Thyroid gland (tissue), 4 donors: ENCODE measurements at regions not wholly inside any gene's neighbourhood (a gene's known extent, or its start where the extent isn't known, plus 50 kb on each side); places are given as distances from the start of the nearest gene placed in this dataset.
"Not testable (repeated sequence)": the region's sequence is repeated elsewhere in the genome, so short reads cannot be mapped to it uniquely, and the experiment has no call there.

Experiments
- DNase-seq, 2 donors: peaks; one replicate each; pipeline ENCODE4 v3.0.0-alpha.2; 2019
- H3K27ac ChIP-seq, 3 donors: fragments of 200-600 bp; sonication (generic); 1 replicate in 2 of 3; 2 replicates in 1 of 3; pipeline ENCODE4 v1.5.1; 2016 to 2019; ENCODE audit warnings: mild to moderate bottlenecking in 1 of 3, moderate library complexity in 1 of 3
- H3K27me3 ChIP-seq: fragments of 200-600 bp; sonication (generic); one replicate; pipeline ENCODE4 v1.5.1; 2019
- H3K36me3 ChIP-seq, 2 donors: fragments of 200-600 bp; sonication (generic); one replicate each; pipeline ENCODE4 v1.5.1; 2016 to 2019
- H3K4me1 ChIP-seq, 2 donors: fragments of 200-600 bp; sonication (generic); one replicate each; pipeline ENCODE4 v1.5.1; 2017 to 2019
- H3K4me3 ChIP-seq, 3 donors: fragments of 200-600 bp; sonication (generic); replicated peaks in 1 of 3; 1 replicate in 2 of 3; 2 replicates in 1 of 3; pipeline ENCODE4 v1.5.1; 2016; ENCODE audit warnings: mild to moderate bottlenecking in 1 of 3
- H3K9me3 ChIP-seq: fragments of 200-600 bp; sonication (generic); one replicate; pipeline ENCODE4 v1.5.1; 2017
- CTCF ChIP-seq, 6 experiments: fragments of 200-600 bp in 3 of 6; fragments of 450-650 bp in 3 of 6; sonication (generic) in 3 of 6; IDR thresholded peaks; one replicate each; pipeline ENCODE4 v1.5.1; 2016 to 2019; ENCODE audit warnings: antibody characterized with exemption in 6 of 6, mild to moderate bottlenecking in 2 of 6, inconsistent platforms in 1 of 6, moderate library complexity in 1 of 6
- POLR2A ChIP-seq, 2 donors: fragments of 450-650 bp; IDR thresholded peaks; one replicate each; pipeline ENCODE4 v1.6.1; 2017; ENCODE audit warnings: antibody characterized with exemption in 2 of 2, mild to moderate bottlenecking in 2 of 2, moderate library complexity in 1 of 2
- WGBS, 2 donors: methylation state at CpG; one replicate each; pipeline ENCODE4 v1.1.5; 2017; 5-methylcytosine and 5-hydroxymethylcytosine counted together
- intact Hi-C: fragments of 100-400 bp; cut with DNase I; formaldehyde crosslinking; loops from one replicate; pipeline ENCODE4 v1.15.1; 2023

GRCh38 chr7:91491868-91492267, 227.6 kb downstream of the FZD1 start:
- no peaks in the 10 kb centered on the region for H3K27me3 ChIP-seq
- TF ChIP-seq POLR2A (IDR thresholded peaks at IDR 0.05) (no peak), CTCF (IDR thresholded peaks at IDR 0.05) (no peak)
- H3K4me1 ChIP-seq: no peaks in the 10 kb centered on the region
- H3K36me3 ChIP-seq: no peaks in the 10 kb centered on the region
- H3K9me3 ChIP-seq: no peaks in the 10 kb centered on the region
- H3K4me3 ChIP-seq: no peak overlapping the region
- no peak overlapping the region for H3K27ac ChIP-seq
- intact Hi-C loops: no loop called here
- no peak for DNase-seq

GRCh38 chr7:91492317-91492716, 228.1 kb downstream of the FZD1 start:
- intact Hi-C loops: no loop called here
- TF ChIP-seq POLR2A (IDR thresholded peaks at IDR 0.05) (no peak), CTCF (IDR thresholded peaks at IDR 0.05) (no peak)
- no peaks in the 10 kb centered on the region for H3K36me3 ChIP-seq
- H3K9me3 ChIP-seq: no peaks in the 10 kb centered on the region
- no peaks in the 10 kb centered on the region for H3K4me1 ChIP-seq
- H3K27ac ChIP-seq: no peak overlapping the region
- H3K27me3 ChIP-seq: no peaks in the 10 kb centered on the region
- WGBS, 2 donors: 96 to 100% methylated on average over 2 of the region's 2 CpGs
- no peak for DNase-seq
- H3K4me3 ChIP-seq: no peak overlapping the region

GRCh38 chr7:91492773-91493172, 228.5 kb downstream of the FZD1 start:
- no peak overlapping the region for H3K27ac ChIP-seq
- WGBS, 2 donors: 84% methylated on average over 3 of the region's 3 CpGs
- H3K27me3 ChIP-seq: no peaks in the 10 kb centered on the region
- no peaks in the 10 kb centered on the region for H3K36me3 ChIP-seq
- intact Hi-C loops: no loop called here
- H3K9me3 ChIP-seq: no peaks in the 10 kb centered on the region
- no peak overlapping the region for H3K4me3 ChIP-seq
- TF ChIP-seq CTCF (IDR thresholded peaks at IDR 0.05) (no peak), POLR2A (IDR thresholded peaks at IDR 0.05) (no peak)
- H3K4me1 ChIP-seq: no peaks in the 10 kb centered on the region
- DNase-seq: no peak

GRCh38 chr7:91494450-91494849, 230.2 kb downstream of the FZD1 start:
- no peak for TF ChIP-seq POLR2A (IDR thresholded peaks at IDR 0.05)
- no peak for TF ChIP-seq CTCF (IDR thresholded peaks at IDR 0.05)
- intact Hi-C loops: no loop called here
- 88 to 95% methylated on average over 1 of the region's 1 CpG for WGBS, 2 donors
- H3K36me3 ChIP-seq: no peaks in the 10 kb centered on the region
- no peaks in the 10 kb centered on the region for H3K27me3 ChIP-seq
- no peaks in the 10 kb centered on the region for H3K9me3 ChIP-seq
- no peak overlapping the region for H3K27ac ChIP-seq
- H3K4me1 ChIP-seq: no peaks in the 10 kb centered on the region
- H3K4me3 ChIP-seq: no peak overlapping the region
- DNase-seq: no peak

- H3K27me3 ChIP-seq: no peaks in the 10 kb centered on the region
- H3K4me1 ChIP-seq: no peaks in the 10 kb centered on the region
- intact Hi-C loops: no loop called here
- H3K9me3 ChIP-seq: no peaks in the 10 kb centered on the region
- no peak for DNase-seq
- no peaks in the 10 kb centered on the region for H3K36me3 ChIP-seq
- WGBS, 2 donors: 74 to 89% methylated on average over 1 of the region's 1 CpG
- no peak overlapping the region for H3K27ac ChIP-seq
- TF ChIP-seq POLR2A (IDR thresholded peaks at IDR 0.05): no peak
- TF ChIP-seq CTCF (IDR thresholded peaks at IDR 0.05): no peak
- H3K4me3 ChIP-seq: no peak overlapping the region
Observed at GRCh38 chr7:91496251-91496820, 232.1 kb downstream of the FZD1 start.

- H3K9me3 ChIP-seq, H3K4me1 ChIP-seq, intact Hi-C loops, H3K4me3 ChIP-seq, H3K27me3 ChIP-seq, DNase-seq, H3K27ac ChIP-seq, H3K36me3 ChIP-seq: not testable (repeated sequence)
- 96 to 100% methylated on average over 1 of the region's 1 CpG for WGBS, 2 donors
Observed at GRCh38 chr7:91497277-91497676, 233.0 kb downstream of the FZD1 start.
